ENCODE measurements at regions not wholly inside any gene's neighbourhood (a gene's known extent, or its start where the extent isn't known, plus 50 kb on each side); places are given as distances from the start of the nearest gene placed in this dataset.

GRCh38 chr4:176453658-176454057 is 133.9 kb downstream of the SPCS3 start:
- Histone ChIP-seq H3K36me3 (ENCODE audit: control insufficient read depth, insufficient read depth, low read length) (no peaks in the 10 kb centered on the region), H3K4me3 (ENCODE audit: low read depth, low read length) (no peak overlapping the region), H3K27me3 (ENCODE audit: control insufficient read depth, insufficient read depth, low read length) (no peaks in the 10 kb centered on the region)
- no peak for DNase-seq (ENCODE audit: low read depth)
- TF ChIP-seq CTCF (IDR thresholded peaks at IDR 0.05; ENCODE audit: insufficient read depth, low read length, poor library complexity, severe bottlenecking), result no peak

GRCh38 chr4:176464748-176465147 is 145.0 kb downstream of the SPCS3 start:
- no peak for DNase-seq (ENCODE audit: low read depth)
- Histone ChIP-seq H3K36me3 (ENCODE audit: control insufficient read depth, insufficient read depth, low read length) (no peaks in the 10 kb centered on the region), H3K27me3 (ENCODE audit: control insufficient read depth, insufficient read depth, low read length) (no peaks in the 10 kb centered on the region), H3K4me3 (ENCODE audit: low read depth, low read length) (no peak overlapping the region)
- TF ChIP-seq CTCF (IDR thresholded peaks at IDR 0.05; ENCODE audit: insufficient read depth, low read length, poor library complexity, severe bottlenecking), result no peak

- no peak for TF ChIP-seq CTCF (IDR thresholded peaks at IDR 0.05; ENCODE audit: insufficient read depth, low read length, poor library complexity, severe bottlenecking)
- Histone ChIP-seq H3K4me3 (ENCODE audit: low read depth, low read length) (no peak overlapping the region), H3K27me3 (ENCODE audit: control insufficient read depth, insufficient read depth, low read length) (no peaks in the 10 kb centered on the region), H3K36me3 (ENCODE audit: control insufficient read depth, insufficient read depth, low read length) (no peaks in the 10 kb centered on the region)
- no peak for DNase-seq (ENCODE audit: low read depth)
These were observed 147.2 kb downstream of the SPCS3 start for GRCh38 chr4:176467001-176467400.

GRCh38 chr4:176469546-176469945 is 149.8 kb downstream of the SPCS3 start:
- no peaks in the 10 kb centered on the region for H3K27me3 ChIP-seq (ENCODE audit: control insufficient read depth, insufficient read depth, low read length)
- no peaks in the 10 kb centered on the region for H3K36me3 ChIP-seq (ENCODE audit: control insufficient read depth, insufficient read depth, low read length)
- H3K4me3 ChIP-seq (ENCODE audit: low read depth, low read length), result no peak overlapping the region
- no peak for DNase-seq (ENCODE audit: low read depth)
- TF ChIP-seq CTCF (IDR thresholded peaks at IDR 0.05; ENCODE audit: insufficient read depth, low read length, poor library complexity, severe bottlenecking), result no peak

GRCh38 chr4:176470671-176471070 is 150.9 kb downstream of the SPCS3 start:
- TF ChIP-seq CTCF (IDR thresholded peaks at IDR 0.05; ENCODE audit: insufficient read depth, low read length, poor library complexity, severe bottlenecking), result no peak
- no peak for DNase-seq (ENCODE audit: low read depth)
- H3K4me3 ChIP-seq (ENCODE audit: low read depth, low read length), result no peak overlapping the region

GRCh38 chr4:176475067-176475466 is 155.3 kb downstream of the SPCS3 start:
- Histone ChIP-seq H3K4me3 (ENCODE audit: low read depth, low read length) (no peak overlapping the region), H3K36me3 (ENCODE audit: control insufficient read depth, insufficient read depth, low read length) (no peaks in the 10 kb centered on the region), H3K27me3 (ENCODE audit: control insufficient read depth, insufficient read depth, low read length) (no peaks in the 10 kb centered on the region)
- no peak for DNase-seq (ENCODE audit: low read depth)
- no peak for TF ChIP-seq CTCF (IDR thresholded peaks at IDR 0.05; ENCODE audit: insufficient read depth, low read length, poor library complexity, severe bottlenecking)

More at GRCh38 chr4:176470671-176471070, 150.9 kb downstream of the SPCS3 start:
- no peaks in the 10 kb centered on the region for H3K27me3 ChIP-seq (ENCODE audit: control insufficient read depth, insufficient read depth, low read length)
- H3K36me3 ChIP-seq (ENCODE audit: control insufficient read depth, insufficient read depth, low read length), result no peaks in the 10 kb centered on the region

All from kidney epithelial cell (primary cell).